ENCODE measurements at regions not wholly inside any gene's neighbourhood (a gene's known extent, or its start where the extent isn't known, plus 50 kb on each side); places are given as distances from the start of the nearest gene placed in this dataset.
"Not testable (repeated sequence)": the region's sequence is repeated elsewhere in the genome, so short reads cannot be mapped to it uniquely, and the experiment has no call there.

- Histone ChIP-seq H3K27ac (no peak overlapping the region), H3K4me3 (no peak overlapping the region)
These were observed 141.1 kb downstream of the CRLF2 start for GRCh38 chrX:1071351-1071750.

GRCh38 chrX:1062351-1062750, 150.1 kb downstream of the CRLF2 start:
- Histone ChIP-seq H3K27ac (no peak overlapping the region), H3K4me3 (no peak overlapping the region)

GRCh38 chrX:1060562-1060960, 151.9 kb downstream of the CRLF2 start:
- Histone ChIP-seq H3K4me3 (no peak overlapping the region), H3K27ac (no peak overlapping the region)

- H3K27ac ChIP-seq = no peak overlapping the region
- H3K4me3 ChIP-seq = no peak overlapping the region
These were observed 152.6 kb downstream of the CRLF2 start for GRCh38 chrX:1059576-1060561.

DNA sequence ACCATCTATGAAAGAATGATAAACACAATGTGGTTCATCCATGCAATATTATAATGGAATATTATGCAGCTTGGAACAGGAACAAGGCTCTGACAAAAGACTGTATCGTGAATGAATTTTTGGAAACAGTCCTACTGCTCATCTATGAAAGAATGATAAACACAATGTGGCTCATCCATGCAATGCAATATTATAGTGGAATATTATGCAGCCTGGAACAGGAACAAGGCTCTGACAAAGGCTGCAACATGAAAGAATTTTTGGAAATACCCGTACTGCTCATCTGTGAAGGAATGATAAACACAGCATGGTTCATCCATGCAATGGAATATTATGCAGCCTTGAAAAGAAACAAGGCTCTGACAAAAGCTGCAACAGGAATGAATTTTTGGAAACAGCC, 158.8 kb downstream of the CRLF2 start:
- H3K4me3 ChIP-seq, H3K27ac ChIP-seq: not testable (repeated sequence)

- Histone ChIP-seq H3K27ac (no peak overlapping the region), H3K4me3 (no peak overlapping the region)
These were observed 159.4 kb downstream of the CRLF2 start for GRCh38 chrX:1053072-1053471.

- H3K4me3 ChIP-seq = no peak overlapping the region
- no peak overlapping the region for H3K27ac ChIP-seq
These were observed 160.4 kb downstream of the CRLF2 start for GRCh38 chrX:1052021-1052420.

DNA sequence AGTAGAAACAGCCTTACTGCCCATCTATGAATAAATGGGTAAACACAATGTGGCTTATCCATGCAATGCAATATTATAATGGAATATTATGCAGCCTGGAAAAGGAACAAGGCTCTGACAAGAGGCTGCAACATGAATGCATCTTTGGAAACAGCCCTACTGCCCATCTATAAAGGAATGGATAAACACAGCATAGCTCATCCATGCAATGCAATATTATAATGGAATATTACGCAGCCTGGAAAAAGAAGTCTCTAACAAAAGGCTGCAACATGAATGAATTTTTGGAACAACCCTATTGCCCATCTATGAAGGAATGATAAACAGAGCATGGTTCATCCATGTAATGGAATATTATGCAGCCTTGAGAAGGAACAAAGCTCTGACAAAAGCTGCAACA, 161.0 kb downstream of the CRLF2 start:
- H3K27ac ChIP-seq = no peak overlapping the region

DNA sequence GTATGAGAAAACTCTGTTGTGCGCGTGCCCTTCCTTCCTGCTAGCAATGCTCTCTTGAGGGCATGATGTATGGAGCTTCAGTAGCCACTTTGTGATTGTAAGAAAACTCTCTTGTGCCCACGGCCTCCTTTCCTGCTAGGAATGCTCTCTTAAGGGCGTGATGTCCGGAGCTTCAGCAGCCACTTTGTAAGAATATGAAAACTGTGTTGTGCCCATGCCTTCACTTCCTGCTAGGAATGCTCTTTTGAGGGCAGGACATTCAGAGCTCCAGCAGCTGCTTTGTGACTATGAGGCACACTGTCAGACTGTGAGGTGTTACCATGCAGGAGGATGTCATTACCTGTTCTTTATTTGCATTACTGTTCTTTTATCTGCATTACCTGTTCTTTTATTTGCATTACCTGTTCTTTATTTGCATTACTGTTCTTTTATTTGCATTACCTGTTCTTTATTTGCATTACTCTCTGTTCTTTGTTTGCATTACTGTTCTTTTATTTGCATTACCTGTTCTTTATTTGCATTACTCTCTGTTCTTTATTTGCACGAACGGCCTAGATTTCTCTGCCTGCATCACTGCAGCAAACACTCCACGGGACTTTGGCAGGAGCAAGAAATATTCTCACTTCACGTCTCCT, 166.7 kb downstream of the CRLF2 start:
- no peak overlapping the region for H3K4me3 ChIP-seq

More for the DNA sequence above, 161.0 kb downstream of the CRLF2 start:
- H3K4me3 ChIP-seq = no peak overlapping the region

DNA sequence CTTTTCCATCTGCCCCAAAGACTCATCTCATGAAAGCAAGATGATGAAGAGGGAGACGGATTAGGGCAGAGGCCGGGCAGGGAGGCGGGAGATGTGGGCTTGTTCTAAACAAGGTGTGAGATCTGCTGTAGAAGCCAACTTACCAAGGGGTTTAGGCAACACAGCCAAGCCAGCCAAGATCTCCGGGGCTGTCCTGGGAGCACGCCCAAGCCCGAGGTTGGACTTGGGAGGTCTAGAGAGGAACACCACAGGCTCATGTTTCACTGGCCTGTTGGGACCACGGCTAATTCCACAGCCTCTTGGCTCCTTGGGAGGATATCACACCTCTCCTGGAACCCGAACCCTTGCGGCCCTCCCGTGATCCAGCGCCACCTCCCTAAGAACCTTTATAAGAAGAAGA, 171.4 kb downstream of the CRLF2 start:
- no peak overlapping the region for H3K27ac ChIP-seq
- H3K4me3 ChIP-seq = no peak overlapping the region

More for the DNA sequence above, 166.7 kb downstream of the CRLF2 start:
- no peak overlapping the region for H3K27ac ChIP-seq

- H3K4me3 ChIP-seq, H3K27ac ChIP-seq: not testable (repeated sequence)
These were observed 176.5 kb downstream of the CRLF2 start for GRCh38 chrX:1035931-1036330.

GRCh38 chrX:1035206-1035605, 177.2 kb downstream of the CRLF2 start:
- no peak overlapping the region for H3K4me3 ChIP-seq

GRCh38 chrX:1034717-1035116, 177.7 kb downstream of the CRLF2 start:
- Histone ChIP-seq H3K4me3 (no peak overlapping the region), H3K27ac (no peak overlapping the region)

More at GRCh38 chrX:1035206-1035605, 177.2 kb downstream of the CRLF2 start:
- H3K27ac ChIP-seq = no peak overlapping the region

GRCh38 chrX:1031521-1032430, 180.7 kb downstream of the CRLF2 start:
- H3K27ac ChIP-seq = no peak overlapping the region

DNA sequence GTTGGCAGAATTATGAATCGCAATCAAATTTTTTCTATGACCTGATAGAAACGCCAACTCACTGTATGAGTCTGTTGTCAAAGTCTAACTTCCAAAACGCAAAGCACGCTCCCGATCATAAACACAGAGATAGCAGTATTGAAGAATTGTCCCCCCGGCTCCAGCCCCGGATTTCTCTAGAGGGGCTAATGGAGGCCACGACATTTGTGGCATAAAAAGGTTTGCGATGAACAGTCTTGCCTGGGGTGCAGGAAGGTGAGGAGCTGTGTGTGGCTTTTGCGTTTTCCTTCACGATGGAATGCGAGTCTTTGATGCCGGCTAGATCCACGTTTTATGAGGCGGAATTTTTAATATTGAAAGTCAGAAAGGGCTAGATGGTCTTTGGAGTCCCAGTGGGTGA, 183.0 kb downstream of the CRLF2 start:
- Histone ChIP-seq H3K27ac (no peak overlapping the region), H3K4me3 (no peak overlapping the region)

More at GRCh38 chrX:1031521-1032430, 180.7 kb downstream of the CRLF2 start:
- no peak overlapping the region for H3K4me3 ChIP-seq

DNA sequence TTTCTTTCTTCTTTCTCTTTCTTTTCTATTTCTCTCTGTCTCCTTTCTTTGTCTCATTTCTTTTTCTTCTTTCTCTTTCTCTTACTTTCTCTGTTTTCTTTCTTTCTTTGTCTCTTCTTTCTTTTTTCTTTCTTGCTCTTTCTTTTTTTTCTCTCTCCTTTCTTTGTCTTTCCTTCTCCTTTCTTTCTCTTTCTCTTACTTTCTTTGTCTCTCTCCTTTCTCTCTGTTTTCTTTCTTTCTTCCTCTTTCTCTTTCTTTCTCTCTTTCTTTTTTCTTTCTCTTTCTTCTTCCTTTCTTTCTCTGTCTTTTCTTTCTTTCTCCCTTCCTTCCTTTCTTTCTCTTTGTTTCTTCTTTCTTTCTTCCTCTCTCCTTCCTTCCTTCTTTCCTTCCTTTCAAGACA, 184.8 kb downstream of the CRLF2 start:
- no peak overlapping the region for H3K27ac ChIP-seq
- H3K4me3 ChIP-seq = no peak overlapping the region

GRCh38 chrX:1027133-1027532, 185.3 kb downstream of the CRLF2 start:
- Histone ChIP-seq H3K4me3 (no peak overlapping the region), H3K27ac (no peak overlapping the region)

GRCh38 chrX:1026263-1027015, 186.0 kb downstream of the CRLF2 start:
- Histone ChIP-seq H3K27ac (no peak overlapping the region), H3K4me3 (no peak overlapping the region)

DNA sequence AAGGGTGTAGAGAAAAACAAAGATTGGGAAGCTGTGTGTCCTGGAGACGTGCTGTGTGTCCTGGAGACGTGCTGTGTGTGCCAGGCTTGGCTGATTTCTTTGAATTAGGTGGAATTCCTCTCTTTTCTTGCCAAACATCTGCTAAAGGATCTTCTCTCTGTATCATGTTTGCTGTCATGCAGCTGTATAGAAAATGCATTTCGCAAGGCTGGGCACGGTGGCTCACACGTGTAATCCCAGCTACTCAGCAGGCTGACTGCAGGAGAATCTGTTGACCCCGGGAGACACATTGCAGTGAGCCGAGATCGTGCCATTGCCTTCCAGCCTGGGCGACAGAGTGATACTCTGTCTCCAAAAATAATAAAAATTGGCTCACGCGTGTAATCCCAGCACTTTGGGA, 187.0 kb downstream of the CRLF2 start:
- Histone ChIP-seq H3K4me3 (no peak overlapping the region), H3K27ac (no peak overlapping the region)
